DOHH2 (cell line): ENCODE measurements at regions not wholly inside any gene's neighbourhood (a gene's known extent, or its start where the extent isn't known, plus 50 kb on each side); places are given as distances from the start of the nearest gene placed in this dataset.

Source experiments
- H3F3A ChIP-seq: fragments of 200-600 bp; sonication (generic), shearing (Covaris generic); 2 replicates; pipeline ENCODE4 v1.6.0; 2016; ENCODE audit warnings: antibody characterized with exemption, mild to moderate bottlenecking; ENCODE audit not compliant: control insufficient read depth, insufficient read depth
- H3K27ac ChIP-seq: fragments of 200-600 bp; sonication (generic); 2 replicates; pipeline ENCODE4 v1.5.1; 2014; ENCODE audit warnings: low read depth, mild to moderate bottlenecking, low read length, moderate library complexity
- H3K27me3 ChIP-seq: fragments of 200-600 bp; sonication (generic); 2 replicates; pipeline ENCODE4 v1.6.1; 2014; ENCODE audit warnings: mild to moderate bottlenecking, low read length, mixed read lengths; ENCODE audit not compliant: control insufficient read depth
- H3K36me3 ChIP-seq: fragments of 200-600 bp; sonication (generic); 2 replicates; pipeline ENCODE4 v1.6.1; 2014; ENCODE audit warnings: mild to moderate bottlenecking, low read length, moderate library complexity, mixed read lengths; ENCODE audit not compliant: control insufficient read depth
- H3K4me1 ChIP-seq: fragments of 200-600 bp; sonication (generic); 2 replicates; pipeline ENCODE4 v1.6.1; 2014; ENCODE audit warnings: mild to moderate bottlenecking, low read length, mixed read lengths; ENCODE audit not compliant: control insufficient read depth
- H3K4me2 ChIP-seq: fragments of 200-600 bp; sonication (generic); 2 replicates; pipeline ENCODE4 v1.6.0; 2014; ENCODE audit warnings: mild to moderate bottlenecking, low read length, moderate library complexity
- H3K4me3 ChIP-seq: fragments of 200-600 bp; sonication (generic); 2 replicates; pipeline ENCODE4 v1.5.1; 2014; ENCODE audit warnings: mild to moderate bottlenecking, low read length, mixed read lengths
- H3K79me2 ChIP-seq: fragments of 200-600 bp; sonication (generic); 2 replicates; pipeline ENCODE4 v1.6.1; 2014; ENCODE audit warnings: mild to moderate bottlenecking, low read length, mixed read lengths; ENCODE audit not compliant: control insufficient read depth
- H3K9me2 ChIP-seq: fragments of 200-600 bp; sonication (generic); replicated peaks from 2 replicates; pipeline ENCODE4 v1.6.1; 2014; ENCODE audit warnings: mild to moderate bottlenecking, low read length, mixed read lengths; ENCODE audit not compliant: control insufficient read depth
- H3K9me3 ChIP-seq: fragments of 200-600 bp; sonication (generic); 2 replicates; pipeline ENCODE4 v1.6.1; 2014; ENCODE audit warnings: antibody characterized with exemption, low read length, mixed read lengths; ENCODE audit not compliant: control insufficient read depth, insufficient read depth
- H4K20me1 ChIP-seq: fragments of 200-600 bp; sonication (generic); 2 replicates; pipeline ENCODE4 v1.6.0; 2014; ENCODE audit warnings: low read depth, mild to moderate bottlenecking, antibody characterized with exemption, low read length, moderate library complexity; ENCODE audit not compliant: control insufficient read depth, insufficient read depth
- EZH2phosphoT487 ChIP-seq: fragments of 200-600 bp; sonication (generic); IDR thresholded peaks from 2 replicates; pipeline ENCODE4 v1.6.1; 2017; ENCODE audit warnings: borderline replicate concordance, mild to moderate bottlenecking, antibody characterized with exemption, low read length, moderate library complexity, mixed read lengths
- TF ChIP-seq, protein P1 (sequence below): fragments of 200-600 bp; sonication (generic); IDR thresholded peaks from one replicate; pipeline ENCODE4 v1.5.1; 2014; ENCODE audit warnings: antibody characterized with exemption, mild to moderate bottlenecking, low read depth, low read length; ENCODE audit not compliant: poor library complexity, severe bottlenecking

DNA sequence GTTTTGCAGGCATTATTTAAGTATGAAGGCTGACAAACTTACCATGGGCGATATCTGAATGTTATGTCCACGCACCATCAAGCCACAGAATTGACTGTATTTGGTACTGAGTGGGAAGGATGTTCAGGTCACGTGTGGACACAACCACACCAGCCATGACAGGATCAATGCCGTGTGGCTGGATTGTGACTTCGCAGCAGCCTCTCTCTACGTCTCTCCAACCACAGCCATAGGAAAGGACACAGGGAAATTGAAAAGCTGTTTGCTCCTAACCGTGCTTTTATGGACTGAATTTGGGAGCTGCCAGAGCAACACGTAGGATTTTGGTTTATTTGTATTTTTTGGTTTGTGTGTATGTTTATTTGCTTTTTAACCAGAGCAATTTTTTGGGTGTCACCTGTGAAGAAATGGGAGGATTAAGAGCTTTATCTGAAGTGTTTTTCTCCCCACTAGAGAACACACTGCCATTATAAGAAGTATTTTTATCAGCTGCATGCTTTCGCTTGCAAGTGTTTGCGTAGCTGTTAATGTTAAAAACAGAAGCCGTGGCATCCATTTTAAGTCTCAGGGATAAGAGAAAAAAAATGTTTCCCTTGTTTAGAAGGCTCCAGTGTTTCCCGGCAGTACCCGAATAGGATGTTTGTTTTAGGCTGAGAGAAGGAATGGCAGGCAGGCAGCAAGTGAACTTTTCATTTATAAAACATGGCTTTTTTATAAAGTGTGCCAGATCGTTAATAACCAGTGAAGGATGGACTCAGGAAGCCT, 401.1 kb upstream of the NFE2L3 start:
- Histone ChIP-seq H3K9me3 (no peaks in the 10 kb centered on the region), H3K4me2 (no peak overlapping the region), H3K27me3 (peaks cover 3% of the 10 kb centered on the region; the same call in 1 of the 2 replicates)

DNA sequence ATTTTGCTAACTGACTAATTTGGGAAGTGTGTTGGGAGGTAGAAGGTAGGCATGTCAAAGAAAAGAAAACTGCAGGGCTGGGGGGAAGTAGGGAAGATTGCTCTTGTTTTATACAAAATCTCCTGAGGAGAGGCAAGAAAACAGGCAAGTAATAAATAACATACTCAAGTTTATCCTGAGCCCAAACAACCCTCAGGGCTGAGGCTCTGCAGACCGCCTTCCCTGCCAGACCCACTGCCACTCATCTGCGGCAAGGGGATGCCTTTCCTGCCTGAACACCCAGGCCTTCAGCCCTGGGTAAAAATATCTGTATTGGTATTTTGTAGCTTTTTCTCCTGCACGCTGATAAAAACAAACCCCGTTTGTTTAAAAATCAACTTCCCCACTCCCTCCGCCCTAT, 399.8 kb upstream of the NFE2L3 start:
- Histone ChIP-seq H4K20me1 (no peaks in the 10 kb centered on the region), H3K27me3 (peaks cover 9% of the 10 kb centered on the region; the same call in 1 of the 2 replicates), H3K36me3 (no peaks in the 10 kb centered on the region), H3K79me2 (no peaks in the 10 kb centered on the region), H3K4me1 (no peaks in the 10 kb centered on the region), H3K9me2 (no peaks in the 10 kb centered on the region), H3K27ac (no peak overlapping the region), H3K4me2 (no peak overlapping the region), H3K9me3 (no peaks in the 10 kb centered on the region), H3F3A (no peaks in the 10 kb centered on the region), H3K4me3 (no peak overlapping the region)
- no peak for TF ChIP-seq EZH2phosphoT487
- TF ChIP-seq, protein P1, sequence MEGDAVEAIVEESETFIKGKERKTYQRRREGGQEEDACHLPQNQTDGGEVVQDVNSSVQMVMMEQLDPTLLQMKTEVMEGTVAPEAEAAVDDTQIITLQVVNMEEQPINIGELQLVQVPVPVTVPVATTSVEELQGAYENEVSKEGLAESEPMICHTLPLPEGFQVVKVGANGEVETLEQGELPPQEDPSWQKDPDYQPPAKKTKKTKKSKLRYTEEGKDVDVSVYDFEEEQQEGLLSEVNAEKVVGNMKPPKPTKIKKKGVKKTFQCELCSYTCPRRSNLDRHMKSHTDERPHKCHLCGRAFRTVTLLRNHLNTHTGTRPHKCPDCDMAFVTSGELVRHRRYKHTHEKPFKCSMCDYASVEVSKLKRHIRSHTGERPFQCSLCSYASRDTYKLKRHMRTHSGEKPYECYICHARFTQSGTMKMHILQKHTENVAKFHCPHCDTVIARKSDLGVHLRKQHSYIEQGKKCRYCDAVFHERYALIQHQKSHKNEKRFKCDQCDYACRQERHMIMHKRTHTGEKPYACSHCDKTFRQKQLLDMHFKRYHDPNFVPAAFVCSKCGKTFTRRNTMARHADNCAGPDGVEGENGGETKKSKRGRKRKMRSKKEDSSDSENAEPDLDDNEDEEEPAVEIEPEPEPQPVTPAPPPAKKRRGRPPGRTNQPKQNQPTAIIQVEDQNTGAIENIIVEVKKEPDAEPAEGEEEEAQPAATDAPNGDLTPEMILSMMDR = no peak

More for the DNA sequence above, 401.1 kb upstream of the NFE2L3 start:
- Histone ChIP-seq H3K9me2 (no peaks in the 10 kb centered on the region), H3F3A (no peaks in the 10 kb centered on the region), H3K4me3 (no peak overlapping the region), H3K79me2 (no peaks in the 10 kb centered on the region), H4K20me1 (no peaks in the 10 kb centered on the region), H3K27ac (no peak overlapping the region), H3K36me3 (no peaks in the 10 kb centered on the region), H3K4me1 (no peaks in the 10 kb centered on the region)
- TF ChIP-seq EZH2phosphoT487 = no peak
- TF ChIP-seq, protein P1 = no peak

DNA sequence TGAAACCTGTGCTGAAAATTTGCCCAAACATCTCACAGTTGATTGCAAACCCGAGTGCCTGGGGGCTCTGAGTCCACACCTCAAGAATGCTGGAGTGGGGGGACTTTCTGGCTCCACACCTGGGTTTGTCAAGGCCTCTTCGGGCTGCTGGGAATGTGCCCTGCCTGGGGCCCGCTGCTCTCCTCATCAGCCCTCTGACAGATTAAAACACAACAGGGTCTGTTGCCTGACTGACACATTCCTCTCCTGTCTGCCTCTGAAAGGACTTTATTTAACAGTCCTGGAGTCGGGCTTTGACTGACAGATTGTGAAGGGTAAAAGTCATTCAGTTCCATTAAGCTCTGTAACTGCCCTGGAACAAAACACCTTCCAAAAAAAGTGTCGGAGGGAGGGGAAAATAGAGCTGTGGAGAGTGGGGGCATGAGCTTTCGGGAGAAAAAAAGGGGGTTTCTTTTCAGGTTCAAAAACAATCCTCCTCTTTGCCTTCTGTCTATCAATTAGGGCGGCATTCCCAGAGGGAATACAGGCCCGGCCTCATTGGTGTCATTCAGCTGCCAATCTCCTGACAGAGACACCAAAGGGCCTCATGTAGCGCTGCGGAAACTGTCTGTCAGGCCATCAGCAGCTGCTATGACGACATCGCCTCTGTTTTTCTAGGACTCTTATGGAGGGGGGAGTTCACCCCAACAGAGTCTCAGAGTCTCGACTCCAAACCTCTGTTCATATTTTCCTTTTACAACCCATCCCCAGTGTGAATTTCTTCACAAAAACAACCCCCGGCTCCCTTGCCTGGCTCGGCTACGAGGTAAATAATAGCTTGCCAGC, 398.8 kb upstream of the NFE2L3 start:
- no peak for TF ChIP-seq EZH2phosphoT487
- TF ChIP-seq, protein P1 = no peak
- Histone ChIP-seq H3K4me2 (no peak overlapping the region), H3K4me3 (no peak overlapping the region), H4K20me1 (no peaks in the 10 kb centered on the region), H3K9me3 (no peaks in the 10 kb centered on the region), H3K36me3 (no peaks in the 10 kb centered on the region), H3K27me3 (peaks cover 11% of the 10 kb centered on the region; the same call in 1 of the 2 replicates), H3K9me2 (no peaks in the 10 kb centered on the region), H3K27ac (no peak overlapping the region), H3K79me2 (no peaks in the 10 kb centered on the region), H3F3A (no peaks in the 10 kb centered on the region), H3K4me1 (no peaks in the 10 kb centered on the region)
